Neuronal stem cell (in vitro differentiated cells): ENCODE measurements at regions not wholly inside any gene's neighbourhood (a gene's known extent, or its start where the extent isn't known, plus 50 kb on each side); places are given as distances from the start of the nearest gene placed in this dataset.

Experiments used
- DNase-seq: peaks from one replicate; pipeline ENCODE4 v3.0.0-alpha.2; 2013; ENCODE audit warnings: low spot score
- H2AFZ ChIP-seq: one replicate; pipeline ENCODE4 v1.6.1; 2013; ENCODE audit warnings: mild to moderate bottlenecking, low read length, inconsistent platforms
- H2AK5ac ChIP-seq: 2 replicates; pipeline ENCODE4 v1.6.1; 2013; ENCODE audit warnings: low read depth, mild to moderate bottlenecking, inconsistent platforms, low read length, moderate library complexity, mixed read lengths
- H2BK120ac ChIP-seq: 2 replicates; pipeline ENCODE4 v1.6.1; 2013; ENCODE audit warnings: low read depth, mild to moderate bottlenecking, inconsistent platforms, low read length, moderate library complexity, mixed read lengths
- H2BK12ac ChIP-seq: one replicate; pipeline ENCODE4 v1.6.1; 2013; ENCODE audit warnings: low read length, inconsistent platforms
- H2BK15ac ChIP-seq: 2 replicates; pipeline ENCODE4 v1.6.1; 2013; ENCODE audit warnings: mild to moderate bottlenecking, low read length, inconsistent platforms, mixed read lengths
- H2BK5ac ChIP-seq: one replicate; pipeline ENCODE4 v1.6.1; 2013; ENCODE audit warnings: inconsistent platforms, mild to moderate bottlenecking, low read length, moderate library complexity
- H3K14ac ChIP-seq: one replicate; pipeline ENCODE4 v1.6.1; 2013; ENCODE audit warnings: low read length, inconsistent platforms
- H3K18ac ChIP-seq: 2 replicates; pipeline ENCODE4 v1.6.1; 2013; ENCODE audit warnings: low read length, inconsistent platforms
- H3K23ac ChIP-seq: 2 replicates; pipeline ENCODE4 v1.6.1; 2013; ENCODE audit warnings: low read depth, mild to moderate bottlenecking, mixed read lengths, low read length, inconsistent platforms; ENCODE audit not compliant: poor library complexity
- H3K27ac ChIP-seq: replicated peaks from 3 replicates; pipeline ENCODE4 v1.5.1; 2013; ENCODE audit warnings: low read length, inconsistent platforms
- H3K27me3 ChIP-seq, 3 experiments: 2 replicates each; pipeline ENCODE4 v1.6.1; 2013; ENCODE audit warnings: low read length in 3 of 3, mild to moderate bottlenecking in 2 of 3, inconsistent platforms in 1 of 3, low read depth in 1 of 3, mixed read lengths in 1 of 3, moderate library complexity in 1 of 3; ENCODE audit not compliant: control insufficient read depth in 3 of 3, insufficient read depth in 3 of 3
- H3K36me3 ChIP-seq, 2 donors: replicated peaks in 1 of 2; 2 replicates each; pipeline ENCODE4 v1.6.1; 2013; ENCODE audit warnings: low read length in 2 of 2; ENCODE audit not compliant: control insufficient read depth in 2 of 2, insufficient read depth in 2 of 2
- H3K4ac ChIP-seq: 2 replicates; pipeline ENCODE4 v1.6.1; 2013; ENCODE audit warnings: inconsistent platforms, mild to moderate bottlenecking, low read length, moderate library complexity
- H3K4me1 ChIP-seq, 2 donors: 1 replicate in 1 of 2; 2 replicates in 1 of 2; pipeline ENCODE4 v1.6.1; 2013; ENCODE audit warnings: low read length in 2 of 2, low read depth in 1 of 2; ENCODE audit not compliant: control insufficient read depth in 2 of 2, insufficient read depth in 1 of 2
- H3K4me2 ChIP-seq: one replicate; pipeline ENCODE4 v1.6.1; 2013; ENCODE audit warnings: mild to moderate bottlenecking, low read length, inconsistent platforms; ENCODE audit not compliant: insufficient read depth, poor library complexity, severe bottlenecking
- H3K4me3 ChIP-seq, 2 donors: 2 replicates each; pipeline ENCODE4 v1.5.1; 2013; ENCODE audit warnings: low read length in 2 of 2, mild to moderate bottlenecking in 2 of 2, inconsistent platforms in 1 of 2, moderate library complexity in 1 of 2
- H3K79me1 ChIP-seq: one replicate; pipeline ENCODE4 v1.6.1; 2013; ENCODE audit warnings: low read depth, mild to moderate bottlenecking, inconsistent platforms, low read length, moderate library complexity
- H3K9ac ChIP-seq: one replicate; pipeline ENCODE4 v1.6.1; 2013; ENCODE audit warnings: mild to moderate bottlenecking, low read depth, low read length, inconsistent platforms; ENCODE audit not compliant: poor library complexity
- H3K9me3 ChIP-seq, 2 donors: replicated peaks in 1 of 2; 2 replicates each; pipeline versions ENCODE3 to v1.6.1; 2013; ENCODE audit warnings: low read length in 2 of 2, mild to moderate bottlenecking in 2 of 2, inconsistent platforms in 1 of 2, low read depth in 1 of 2, mixed read lengths in 1 of 2, moderate library complexity in 1 of 2; ENCODE audit not compliant: control insufficient read depth in 2 of 2, insufficient read depth in 1 of 2
- H4K8ac ChIP-seq: one replicate; pipeline ENCODE4 v1.6.1; 2013; ENCODE audit warnings: low read depth, mild to moderate bottlenecking, inconsistent platforms, low read length, moderate library complexity
- H4K91ac ChIP-seq: one replicate; pipeline ENCODE4 v1.6.1; 2013; ENCODE audit warnings: low read length, low read depth, mild to moderate bottlenecking, inconsistent platforms; ENCODE audit not compliant: poor library complexity
- WGBS, 2 donors: extraction: QIAGEN DNeasy Blood & Tissue Kit; methylation state at CpG; one replicate each; pipeline ENCODE4 v1.1.7; 2013; ENCODE audit warnings: missing lambda C conversion rate in 2 of 2, mixed read lengths in 1 of 2; ENCODE audit not compliant: insufficient read length in 2 of 2, insufficient replicate concordance in 1 of 2; ENCODE audit errors: extremely low coverage in 2 of 2; 5-methylcytosine and 5-hydroxymethylcytosine counted together

DNA sequence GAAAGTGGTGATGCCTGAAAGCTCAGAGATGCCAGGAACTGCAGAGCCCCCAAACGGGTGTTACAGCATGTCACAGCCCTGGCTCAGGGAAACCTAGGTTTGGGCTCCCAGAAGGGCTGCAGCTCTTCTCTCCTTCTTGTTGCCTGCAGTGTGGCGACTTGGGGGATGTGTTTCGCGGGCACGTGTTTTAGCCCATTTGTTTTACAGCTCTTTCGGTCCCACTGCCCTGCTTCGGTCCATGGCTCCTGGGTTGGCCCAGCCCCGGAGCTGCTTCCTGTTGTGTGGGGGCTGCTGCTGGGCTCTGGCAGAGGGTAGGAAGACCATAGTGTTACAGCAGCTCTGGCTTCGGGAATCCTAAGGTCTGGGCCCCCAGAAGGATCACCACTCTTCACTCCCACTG is 222.9 kb upstream of the RIOK2 start:
- H3K18ac ChIP-seq, result peak overlapping the region; percentile 41
- no peak overlapping the region for H4K91ac ChIP-seq
- H3K9me3 ChIP-seq, result peaks cover 0 to 2% of the 10 kb centered on the region in 2 donors
- H3K23ac ChIP-seq, result no peak overlapping the region
- no peak overlapping the region for H3K4ac ChIP-seq
- H2BK120ac ChIP-seq, result no peak overlapping the region
- no peak overlapping the region for H2AFZ ChIP-seq
- no peaks in the 10 kb centered on the region for H3K36me3 ChIP-seq
- H3K14ac ChIP-seq, result no peak overlapping the region
- H3K27ac ChIP-seq, result no peak overlapping the region
- H2BK15ac ChIP-seq, result no peak overlapping the region
- no peak overlapping the region for H3K4me2 ChIP-seq
- no peak overlapping the region for H3K4me3 ChIP-seq
- no peak overlapping the region for H2BK5ac ChIP-seq
- H2BK12ac ChIP-seq, result no peak overlapping the region
- no peaks in the 10 kb centered on the region for H3K4me1 ChIP-seq
- no CpG with 5 or more reads among the region's 9 CpGs for WGBS, 2 donors
- H2AK5ac ChIP-seq, result no peak overlapping the region
- DNase-seq, result no peak
- no peaks in the 10 kb centered on the region for H3K27me3 ChIP-seq
- H3K9ac ChIP-seq, result no peak overlapping the region
- H3K79me1 ChIP-seq, result peaks cover 1% of the 10 kb centered on the region
- no peak overlapping the region for H4K8ac ChIP-seq

DNA sequence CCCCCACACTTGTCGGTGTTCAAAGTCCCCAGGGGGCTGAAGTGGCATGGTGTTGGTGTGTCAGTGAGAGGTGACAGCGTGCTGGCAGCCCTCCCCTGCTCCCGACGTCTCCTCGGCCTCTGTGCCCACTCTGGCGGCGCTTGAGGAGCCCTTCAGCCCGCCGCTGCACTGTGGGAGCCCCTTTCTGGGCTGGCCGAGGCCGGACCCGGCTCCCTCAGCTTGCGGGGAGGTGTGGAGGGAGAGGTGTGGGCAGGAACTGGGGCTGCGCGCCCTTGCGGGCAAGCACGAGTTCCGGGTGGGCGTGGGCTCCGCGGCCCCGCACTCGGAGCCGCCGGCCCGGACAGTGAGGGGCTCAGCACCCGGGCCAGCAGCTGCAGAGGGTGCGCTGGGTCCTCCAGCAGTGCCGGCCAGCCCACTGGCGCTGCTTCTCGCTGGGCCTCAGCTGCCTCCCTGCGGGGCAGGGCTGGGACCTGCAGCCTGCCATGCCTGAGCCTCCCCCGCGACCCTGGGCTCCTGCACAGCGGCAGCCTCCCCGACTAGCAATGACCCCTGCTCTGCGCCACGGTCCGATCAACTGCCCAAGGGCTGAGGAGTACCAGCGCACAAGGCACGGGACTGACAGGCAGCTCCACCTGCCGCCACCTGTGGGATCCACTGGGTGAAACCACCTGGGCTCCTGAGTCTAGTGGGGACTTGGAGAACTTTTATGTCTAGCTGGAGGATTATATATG is 224.1 kb upstream of the RIOK2 start:
- Histone ChIP-seq H3K23ac (peak overlapping the region; percentile 43), H3K36me3 (no peaks in the 10 kb centered on the region), H3K27ac (no peak overlapping the region), H3K18ac (peak overlapping the region; percentile 64), H3K4me1 (no peaks in the 10 kb centered on the region), H4K91ac (no peak overlapping the region), H3K4ac (no peak overlapping the region), H3K4me2 (no peak overlapping the region), H3K9me3 (peaks cover 0 to 2% of the 10 kb centered on the region in 2 donors), H2BK5ac (peak overlapping the region; percentile 39), H2BK12ac (peak overlapping the region; percentile 58), H3K4me3 (peak overlapping the region in 1 of 2 donors; percentile 25), H2BK120ac (no peak overlapping the region), H4K8ac (peak overlapping the region; percentile 43), H3K79me1 (peaks cover 1% of the 10 kb centered on the region), H2AFZ (no peak overlapping the region), H2BK15ac (no peak overlapping the region), H3K9ac (no peak overlapping the region), H2AK5ac (no peak overlapping the region), H3K14ac (no peak overlapping the region), H3K27me3 (no peaks in the 10 kb centered on the region)
- no peak for DNase-seq
- no CpG with 5 or more reads among the region's 42 CpGs for WGBS, 2 donors

DNA sequence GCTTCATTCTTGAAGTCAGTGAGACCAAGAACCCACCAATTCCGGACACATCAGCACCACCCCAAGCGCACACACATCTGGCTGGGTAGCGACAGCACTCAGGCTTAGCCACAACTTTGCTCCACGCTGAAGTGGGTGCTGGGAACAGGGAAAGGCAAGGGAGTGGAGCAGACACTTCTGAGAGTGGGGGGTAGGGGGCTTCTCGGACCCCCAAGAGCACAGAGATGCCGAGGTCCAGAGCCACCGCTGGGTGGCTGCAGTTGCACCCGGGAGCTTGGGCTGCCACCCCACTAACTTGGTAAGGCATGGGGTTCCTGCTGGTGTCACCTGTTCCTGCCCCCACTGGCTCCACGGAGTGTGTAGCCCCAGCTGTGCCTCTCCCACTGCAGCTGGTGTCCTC is 225.3 kb upstream of the RIOK2 start:
- H3K79me1 ChIP-seq, result peaks cover 1% of the 10 kb centered on the region
- H3K27me3 ChIP-seq, result no peaks in the 10 kb centered on the region
- no peak overlapping the region for H4K8ac ChIP-seq
- H4K91ac ChIP-seq, result no peak overlapping the region
- H2BK5ac ChIP-seq, result no peak overlapping the region
- H3K4me3 ChIP-seq, result peak overlapping the region in 1 of 2 donors; percentile 22
- H3K4me1 ChIP-seq, result no peaks in the 10 kb centered on the region
- no peak overlapping the region for H3K9ac ChIP-seq
- peak overlapping the region; percentile 82 for H3K14ac ChIP-seq
- peak overlapping the region; percentile 16 for H2BK120ac ChIP-seq
- WGBS, 2 donors, result no CpG with 5 or more reads among the region's 9 CpGs
- no peak overlapping the region for H3K27ac ChIP-seq
- H3K4ac ChIP-seq, result no peak overlapping the region
- no peak overlapping the region for H3K4me2 ChIP-seq
- H3K18ac ChIP-seq, result peak overlapping the region; percentile 13
- H3K23ac ChIP-seq, result no peak overlapping the region
- peak overlapping the region; percentile 75 for H2BK15ac ChIP-seq
- H2AK5ac ChIP-seq, result no peak overlapping the region
- H3K9me3 ChIP-seq, result peaks cover 0 to 2% of the 10 kb centered on the region in 2 donors
- H2AFZ ChIP-seq, result no peak overlapping the region
- H2BK12ac ChIP-seq, result no peak overlapping the region
- H3K36me3 ChIP-seq, result no peaks in the 10 kb centered on the region
- no peak for DNase-seq

DNA sequence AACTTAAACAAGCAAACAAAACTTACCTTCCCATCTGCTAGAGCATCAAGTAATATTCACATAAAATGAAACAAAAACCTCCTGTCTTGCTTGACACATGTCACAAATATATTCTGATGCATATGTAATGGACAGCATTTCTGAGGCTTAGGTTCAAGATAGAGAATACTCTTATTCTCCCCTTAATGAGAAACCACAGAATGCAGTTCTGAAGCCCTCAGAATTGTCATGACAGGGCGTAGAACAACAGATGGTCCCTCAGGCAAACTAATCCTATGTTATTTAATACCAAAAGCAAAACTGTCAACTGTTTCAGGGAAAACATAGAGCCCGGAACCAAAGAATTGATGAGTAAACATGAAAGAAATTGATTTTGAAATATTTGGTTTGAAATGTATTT is 229.9 kb upstream of the RIOK2 start:
- H3K4me2 ChIP-seq, result no peak overlapping the region
- H3K14ac ChIP-seq, result no peak overlapping the region
- H3K9me3 ChIP-seq, result peaks cover 0 to 2% of the 10 kb centered on the region in 2 donors
- no peak overlapping the region for H3K23ac ChIP-seq
- peaks cover 2 to 3% of the 10 kb centered on the region in 2 donors for H3K4me1 ChIP-seq
- H2AK5ac ChIP-seq, result no peak overlapping the region
- no peak overlapping the region for H2AFZ ChIP-seq
- H3K27me3 ChIP-seq, result no peaks in the 10 kb centered on the region
- H3K4ac ChIP-seq, result no peak overlapping the region
- no peak overlapping the region for H3K18ac ChIP-seq
- no CpG with 5 or more reads among the region's 2 CpGs for WGBS, 2 donors
- peaks cover 1% of the 10 kb centered on the region for H3K79me1 ChIP-seq
- no peak overlapping the region for H2BK120ac ChIP-seq
- no peak overlapping the region for H2BK15ac ChIP-seq
- H3K36me3 ChIP-seq, result no peaks in the 10 kb centered on the region
- no peak overlapping the region for H3K27ac ChIP-seq
- H4K8ac ChIP-seq, result no peak overlapping the region
- no peak for DNase-seq
- H3K4me3 ChIP-seq, result no peak overlapping the region
- no peak overlapping the region for H2BK5ac ChIP-seq
- no peak overlapping the region for H3K9ac ChIP-seq
- no peak overlapping the region for H2BK12ac ChIP-seq
- H4K91ac ChIP-seq, result no peak overlapping the region
